ENCODE measurements at regions not wholly inside any gene's neighbourhood (a gene's known extent, or its start where the extent isn't known, plus 50 kb on each side); places are given as distances from the start of the nearest gene placed in this dataset.

- TF ChIP-seq, protein P1, sequence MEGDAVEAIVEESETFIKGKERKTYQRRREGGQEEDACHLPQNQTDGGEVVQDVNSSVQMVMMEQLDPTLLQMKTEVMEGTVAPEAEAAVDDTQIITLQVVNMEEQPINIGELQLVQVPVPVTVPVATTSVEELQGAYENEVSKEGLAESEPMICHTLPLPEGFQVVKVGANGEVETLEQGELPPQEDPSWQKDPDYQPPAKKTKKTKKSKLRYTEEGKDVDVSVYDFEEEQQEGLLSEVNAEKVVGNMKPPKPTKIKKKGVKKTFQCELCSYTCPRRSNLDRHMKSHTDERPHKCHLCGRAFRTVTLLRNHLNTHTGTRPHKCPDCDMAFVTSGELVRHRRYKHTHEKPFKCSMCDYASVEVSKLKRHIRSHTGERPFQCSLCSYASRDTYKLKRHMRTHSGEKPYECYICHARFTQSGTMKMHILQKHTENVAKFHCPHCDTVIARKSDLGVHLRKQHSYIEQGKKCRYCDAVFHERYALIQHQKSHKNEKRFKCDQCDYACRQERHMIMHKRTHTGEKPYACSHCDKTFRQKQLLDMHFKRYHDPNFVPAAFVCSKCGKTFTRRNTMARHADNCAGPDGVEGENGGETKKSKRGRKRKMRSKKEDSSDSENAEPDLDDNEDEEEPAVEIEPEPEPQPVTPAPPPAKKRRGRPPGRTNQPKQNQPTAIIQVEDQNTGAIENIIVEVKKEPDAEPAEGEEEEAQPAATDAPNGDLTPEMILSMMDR (IDR thresholded peaks at IDR 0.05) = no peak
- TF ChIP-seq POLR2AphosphoS5 (IDR thresholded peaks at IDR 0.05; ENCODE audit: low read depth, low read length) (no peak), SIN3A (IDR thresholded peaks at IDR 0.05; ENCODE audit: borderline replicate concordance, insufficient read depth, low read depth, low read length) (no peak), TCF7L2 (IDR thresholded peaks at IDR 0.05; ENCODE audit: low read depth, low read length) (no peak)
- TF ChIP-seq, protein P2, sequence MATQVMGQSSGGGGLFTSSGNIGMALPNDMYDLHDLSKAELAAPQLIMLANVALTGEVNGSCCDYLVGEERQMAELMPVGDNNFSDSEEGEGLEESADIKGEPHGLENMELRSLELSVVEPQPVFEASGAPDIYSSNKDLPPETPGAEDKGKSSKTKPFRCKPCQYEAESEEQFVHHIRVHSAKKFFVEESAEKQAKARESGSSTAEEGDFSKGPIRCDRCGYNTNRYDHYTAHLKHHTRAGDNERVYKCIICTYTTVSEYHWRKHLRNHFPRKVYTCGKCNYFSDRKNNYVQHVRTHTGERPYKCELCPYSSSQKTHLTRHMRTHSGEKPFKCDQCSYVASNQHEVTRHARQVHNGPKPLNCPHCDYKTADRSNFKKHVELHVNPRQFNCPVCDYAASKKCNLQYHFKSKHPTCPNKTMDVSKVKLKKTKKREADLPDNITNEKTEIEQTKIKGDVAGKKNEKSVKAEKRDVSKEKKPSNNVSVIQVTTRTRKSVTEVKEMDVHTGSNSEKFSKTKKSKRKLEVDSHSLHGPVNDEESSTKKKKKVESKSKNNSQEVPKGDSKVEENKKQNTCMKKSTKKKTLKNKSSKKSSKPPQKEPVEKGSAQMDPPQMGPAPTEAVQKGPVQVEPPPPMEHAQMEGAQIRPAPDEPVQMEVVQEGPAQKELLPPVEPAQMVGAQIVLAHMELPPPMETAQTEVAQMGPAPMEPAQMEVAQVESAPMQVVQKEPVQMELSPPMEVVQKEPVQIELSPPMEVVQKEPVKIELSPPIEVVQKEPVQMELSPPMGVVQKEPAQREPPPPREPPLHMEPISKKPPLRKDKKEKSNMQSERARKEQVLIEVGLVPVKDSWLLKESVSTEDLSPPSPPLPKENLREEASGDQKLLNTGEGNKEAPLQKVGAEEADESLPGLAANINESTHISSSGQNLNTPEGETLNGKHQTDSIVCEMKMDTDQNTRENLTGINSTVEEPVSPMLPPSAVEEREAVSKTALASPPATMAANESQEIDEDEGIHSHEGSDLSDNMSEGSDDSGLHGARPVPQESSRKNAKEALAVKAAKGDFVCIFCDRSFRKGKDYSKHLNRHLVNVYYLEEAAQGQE (IDR thresholded peaks at IDR 0.05; ENCODE audit: insufficient read depth in 1 of 2, low read depth in 2 of 2, low read length in 1 of 2) = no peak
These were observed 347.9 kb downstream of the FAT3 start for GRCh38 chr11:92572559-92572958.

Data from Panc1 (cell line).